NCI-H82 treated with DMSO at 0.1 percent for 48 hours (cell line): ENCODE measurements at regions not wholly inside any gene's neighbourhood (a gene's known extent, or its start where the extent isn't known, plus 50 kb on each side); places are given as distances from the start of the nearest gene placed in this dataset.
A peak's percentile ranks its signal among the peaks of the same experiment; 100 is the strongest.

Experiments used
- DNase-seq: peaks from one replicate; lab custom pipeline; 2025; ENCODE audit not compliant: unreplicated experiment; lab: John Stamatoyannopoulos, UW

DNA sequence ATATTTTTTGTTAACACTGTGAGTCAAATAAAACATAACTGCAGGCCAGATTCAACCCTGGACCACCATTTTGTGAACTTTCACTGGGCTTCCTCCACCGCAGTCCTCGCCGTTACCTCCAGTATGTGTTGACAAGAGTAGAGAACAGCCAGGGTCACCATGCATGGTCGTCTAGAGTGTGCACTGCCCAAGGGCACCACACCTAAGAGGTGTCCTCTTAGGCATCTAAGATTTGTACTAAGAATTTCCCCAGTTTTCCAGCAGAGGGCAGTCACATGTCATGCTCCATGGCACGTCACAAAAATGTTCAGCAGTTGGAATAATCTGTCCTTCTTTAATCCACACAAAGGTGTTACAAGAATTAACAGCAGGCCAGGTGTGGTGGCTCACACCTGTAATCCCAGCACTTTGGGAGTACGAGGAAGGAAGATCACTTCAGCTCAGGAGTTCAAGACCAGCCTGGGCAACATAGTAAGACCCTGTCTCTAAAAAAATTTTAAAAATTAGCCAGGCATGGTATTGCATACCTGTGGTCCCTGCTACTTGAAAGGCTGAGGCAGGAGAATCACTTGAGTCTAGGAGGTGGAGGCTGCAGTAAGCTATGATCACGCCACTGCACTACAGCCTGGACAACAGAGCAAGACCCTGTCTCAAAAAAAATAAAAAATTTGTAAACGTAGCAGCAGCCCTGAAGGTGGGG lies 71.2 kb upstream of the FOXK1 start:
- peak; percentile 67 for DNase-seq

DNA sequence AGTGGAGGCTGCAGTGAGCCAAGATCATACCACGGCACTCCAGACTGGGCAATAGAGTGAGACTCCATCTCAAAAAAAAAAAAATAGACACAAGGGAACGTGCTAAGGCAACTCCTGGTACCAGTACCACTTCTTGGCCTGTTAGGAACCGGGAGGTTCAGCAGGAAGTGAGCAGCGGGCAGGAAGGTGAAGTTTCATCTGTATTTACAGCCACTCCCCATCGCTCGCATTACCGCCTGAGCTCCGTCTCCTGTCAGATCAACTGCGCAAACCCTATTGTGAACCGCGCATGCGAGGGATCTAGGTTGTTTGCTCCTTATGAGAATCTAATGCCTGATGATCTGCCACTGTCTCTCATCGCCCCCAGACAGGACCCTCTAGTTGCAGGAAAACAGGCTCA lies 69.9 kb upstream of the FOXK1 start:
- DNase-seq = no peak

DNA sequence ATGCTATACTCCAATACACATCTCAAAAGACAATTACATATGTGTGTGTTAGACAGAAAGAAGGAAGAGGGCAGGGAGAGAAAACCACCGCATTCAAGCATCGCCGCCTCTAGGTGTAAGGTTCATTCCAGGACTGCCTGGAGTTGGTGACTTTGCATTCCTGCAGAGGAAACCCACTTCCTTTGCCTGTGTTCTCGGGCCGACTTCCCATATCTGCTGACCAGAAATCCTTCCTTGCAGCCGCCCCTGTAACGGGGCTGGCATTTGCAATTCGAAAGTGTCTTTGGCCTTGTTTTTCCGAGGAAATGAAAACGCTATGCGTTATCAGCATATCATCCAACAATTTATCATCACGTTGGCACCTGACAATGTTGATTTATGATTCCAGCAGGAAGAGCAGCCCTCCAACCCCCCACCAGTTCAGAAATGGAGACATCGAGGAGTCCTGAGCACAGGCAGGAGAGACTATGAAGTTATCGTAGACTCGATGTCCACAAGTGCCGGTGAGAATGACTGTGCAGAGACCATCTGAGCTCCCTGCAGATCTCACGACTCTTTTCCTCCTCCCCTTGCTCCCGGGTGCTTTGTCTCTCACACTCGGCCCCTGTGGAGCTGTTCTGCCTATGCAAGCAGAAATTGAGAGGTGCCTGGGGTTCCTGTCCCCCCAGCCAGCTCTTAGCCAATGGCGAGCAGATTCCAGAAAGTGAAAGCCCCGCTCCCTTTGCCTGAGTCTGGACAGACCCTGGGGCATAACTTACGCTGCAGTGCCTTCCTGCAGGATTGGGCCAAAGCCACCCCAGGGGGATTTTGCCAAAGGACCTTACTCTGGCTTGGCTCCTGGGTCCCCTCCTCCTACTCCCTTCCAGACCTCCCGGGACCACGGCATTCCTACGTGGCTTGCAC lies 68.9 kb upstream of the FOXK1 start:
- no peak for DNase-seq

DNA sequence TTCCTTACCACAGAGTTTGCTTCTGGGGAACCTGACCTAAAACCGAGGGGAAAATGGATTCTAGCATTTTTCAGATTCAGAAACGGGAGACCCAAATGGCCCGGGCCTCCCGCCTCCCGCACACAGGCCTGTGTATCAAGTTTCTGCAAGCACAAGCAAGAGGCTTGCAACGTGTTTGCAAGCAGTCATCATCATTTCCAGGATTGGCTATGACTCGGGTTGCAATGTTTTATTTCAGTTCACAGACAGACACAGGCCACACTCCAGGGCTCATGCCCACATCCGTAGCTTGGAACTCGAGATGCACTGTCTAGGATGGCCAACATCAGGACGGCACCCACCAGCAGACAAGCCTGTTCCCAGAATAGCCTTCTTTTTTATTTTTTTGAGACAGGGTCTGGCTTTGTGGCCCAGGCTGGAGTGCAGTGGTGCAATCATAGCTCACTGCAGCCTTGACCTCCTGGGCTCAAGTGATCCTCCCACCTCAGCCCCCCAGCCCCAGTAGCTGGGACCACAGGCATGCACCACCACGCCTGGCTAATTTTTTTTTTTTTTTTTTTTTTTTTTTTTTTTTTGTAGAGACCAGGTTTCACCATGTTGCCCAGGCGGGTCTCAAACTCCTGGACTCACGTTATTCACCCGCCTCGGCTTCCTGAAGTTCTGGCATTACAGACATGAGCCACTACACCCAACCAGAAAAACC lies 68.1 kb upstream of the FOXK1 start:
- no peak for DNase-seq

DNA sequence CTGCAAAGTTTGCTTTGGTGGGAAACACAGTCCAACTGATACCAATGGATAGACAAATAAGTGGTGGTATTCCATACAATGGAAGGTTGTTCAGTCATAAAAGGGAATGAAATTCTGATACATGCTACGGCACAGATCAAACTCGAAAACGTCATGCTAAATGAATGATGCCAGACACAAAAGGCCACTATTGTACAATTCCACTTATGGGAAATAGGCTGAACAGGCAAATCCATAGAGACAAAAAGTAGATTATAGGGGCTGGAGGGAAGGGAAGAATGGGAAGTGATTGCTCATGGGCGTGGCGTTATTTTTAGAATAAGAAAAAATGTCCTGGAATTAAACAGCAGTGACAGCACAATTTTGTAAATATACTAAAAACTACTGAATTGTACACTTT lies 66.0 kb upstream of the FOXK1 start:
- no peak for DNase-seq

DNA sequence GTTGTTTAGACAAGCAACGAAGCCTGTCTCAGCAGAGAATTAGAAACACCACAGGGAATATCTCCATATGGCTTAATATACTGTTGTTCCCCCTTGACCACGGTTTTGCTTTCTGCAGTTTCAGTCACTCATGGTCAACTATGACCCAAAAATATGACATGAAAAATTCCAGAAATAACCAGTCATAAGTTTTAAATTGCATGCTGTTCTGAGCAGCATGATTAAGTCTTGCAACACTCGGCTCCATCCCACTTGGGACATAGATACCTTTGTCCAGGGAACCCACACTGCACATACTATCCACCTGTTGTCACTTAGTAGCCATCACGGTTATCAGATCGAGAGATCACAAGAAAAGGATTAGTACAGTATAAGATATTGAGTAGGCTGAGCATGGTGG lies 60.7 kb upstream of the FOXK1 start:
- no peak for DNase-seq

DNA sequence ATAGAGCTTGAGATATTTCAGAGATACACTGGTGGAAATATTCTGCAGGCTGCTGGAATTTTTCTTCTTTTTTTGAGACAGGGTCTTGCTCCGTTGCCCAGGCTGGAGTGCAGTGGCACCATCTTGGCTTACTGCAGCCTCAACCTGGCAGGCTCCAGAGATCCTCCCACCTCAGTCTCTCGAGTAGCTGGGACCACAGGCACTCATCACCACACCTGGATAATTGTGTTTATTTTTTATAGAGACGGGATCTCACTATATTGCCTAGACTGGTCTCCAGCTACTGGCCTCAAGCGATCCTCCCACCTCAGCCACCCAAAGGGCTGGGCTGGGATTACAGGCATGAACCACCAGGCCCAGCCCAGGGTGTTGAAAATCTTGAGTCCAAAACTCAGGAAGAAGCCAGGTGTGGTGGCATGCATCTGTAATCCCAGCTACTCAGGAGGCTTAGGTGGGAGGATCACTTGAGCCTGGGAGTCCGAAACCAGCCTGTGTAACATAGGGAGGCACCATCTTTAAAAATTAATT lies 55.7 kb upstream of the FOXK1 start:
- no peak for DNase-seq

DNA sequence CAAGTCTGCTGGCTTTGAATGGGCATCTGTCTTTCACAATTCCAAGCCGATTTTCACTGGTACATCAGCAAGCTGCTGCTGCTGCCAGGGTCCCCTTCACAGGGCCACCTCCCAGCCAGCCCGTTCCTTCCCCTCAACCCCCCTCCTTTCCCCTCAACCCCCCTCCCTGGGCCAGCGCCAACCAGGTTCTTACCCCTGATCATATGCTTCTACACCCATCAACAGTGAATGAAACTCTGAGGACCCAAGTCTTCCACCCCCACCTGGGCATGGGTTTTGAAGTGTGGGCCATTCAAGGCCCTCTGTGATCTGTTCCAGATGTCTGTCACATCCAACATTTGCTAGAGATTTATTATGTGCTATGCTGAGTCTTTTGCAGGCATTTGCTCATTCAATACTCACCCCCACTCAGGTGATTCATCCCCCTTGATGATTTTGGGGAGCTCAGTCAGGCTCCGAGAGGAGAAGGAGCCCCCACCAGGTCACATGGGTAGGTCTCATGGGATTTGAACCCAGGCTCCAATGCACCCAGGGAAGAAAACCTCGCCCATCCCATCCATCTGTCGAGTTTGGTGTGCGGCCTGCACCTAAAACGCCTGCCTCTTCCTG lies 52.7 kb upstream of the FOXK1 start:
- DNase-seq = no peak

DNA sequence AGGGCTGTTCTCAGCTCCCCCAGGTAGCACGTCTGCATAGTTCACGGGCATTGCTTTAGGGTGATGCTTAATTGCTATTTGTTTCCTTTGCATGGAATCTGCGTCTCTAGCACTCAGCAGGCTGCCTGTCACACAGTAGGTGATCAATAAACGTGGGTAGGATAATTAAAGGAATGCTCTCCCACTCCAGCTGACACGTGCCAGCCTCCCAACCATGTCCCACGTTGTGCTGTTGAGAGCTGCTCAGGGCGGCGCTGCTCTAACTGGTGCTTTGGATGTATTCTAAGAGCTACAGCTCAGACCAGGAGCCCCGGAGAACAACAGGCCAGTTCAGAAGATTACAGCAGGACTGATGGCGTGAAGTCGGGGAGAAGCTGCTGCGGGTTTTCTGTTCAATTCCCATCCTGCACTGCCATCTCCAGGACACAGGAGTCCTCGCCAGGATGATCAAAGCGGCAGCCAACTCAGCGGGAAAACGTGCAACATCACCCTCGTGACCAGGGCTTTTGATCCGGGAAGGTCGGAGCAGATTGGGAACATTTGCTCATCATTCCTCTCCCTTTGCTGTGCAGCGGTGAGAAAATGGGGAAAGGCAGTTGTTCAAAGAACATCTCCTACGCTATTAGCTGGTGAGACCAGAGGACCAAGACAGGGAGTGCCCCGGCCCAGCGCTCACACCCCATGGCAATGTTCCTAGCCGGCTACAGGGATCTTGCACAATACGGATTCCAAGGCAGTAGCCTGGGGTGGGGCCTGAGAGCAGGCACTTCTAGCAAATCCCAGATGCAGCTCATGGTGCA lies 50.5 kb upstream of the FOXK1 start:
- DNase-seq = peak; percentile 55
